GM19463 (cell line): ENCODE measurements at regions not wholly inside any gene's neighbourhood (a gene's known extent, or its start where the extent isn't known, plus 50 kb on each side); places are given as distances from the start of the nearest gene placed in this dataset.

ENCODE experiments used
- ATAC-seq: cut with Tn5 transposase; IDR thresholded peaks from one replicate; pipeline ENCODE4 v1.9.1; 2021; ENCODE audit warnings: mild to moderate bottlenecking, moderate library complexity; ENCODE audit not compliant: unreplicated experiment

DNA sequence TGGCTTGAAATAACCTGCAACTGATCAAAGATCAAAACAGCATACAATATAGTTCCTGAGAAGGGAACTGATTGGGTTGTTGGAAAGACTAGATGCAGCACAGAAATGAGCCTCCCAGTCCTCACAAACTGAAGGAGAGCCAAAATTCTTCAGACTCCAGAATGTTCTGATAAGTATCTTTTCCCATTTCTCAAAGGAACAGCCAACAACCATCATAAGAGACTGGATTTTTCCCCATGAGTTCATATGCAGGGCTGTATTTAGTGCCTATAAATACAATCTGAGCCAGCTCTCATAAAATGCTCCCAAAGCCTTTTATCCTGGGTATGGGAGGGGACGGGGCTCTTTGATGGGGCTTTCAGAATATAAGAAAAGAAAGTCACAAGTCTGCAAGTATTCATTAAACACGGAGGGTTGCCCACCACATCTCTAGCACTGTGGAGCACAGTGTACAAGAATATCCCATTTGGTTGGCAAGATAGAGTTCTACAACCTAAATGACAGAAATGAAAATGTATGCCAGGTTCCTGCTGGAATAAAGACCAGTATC is 50.7 kb upstream of the LYVE1 start:
- no peak for ATAC-seq

GRCh38 chr11:10618490-10618889 is 50.0 kb upstream of the LYVE1 start:
- no peak for ATAC-seq
